IPS DF 6.9 (cell line): ENCODE measurements at regions not wholly inside any gene's neighbourhood (a gene's known extent, or its start where the extent isn't known, plus 50 kb on each side); places are given as distances from the start of the nearest gene placed in this dataset.

Experiments
- DNase-seq: peaks from one replicate; pipeline ENCODE4 v3.0.0-alpha.2; 2013; ENCODE audit warnings: low read depth, low spot score
- H3K27ac ChIP-seq: one replicate; pipeline ENCODE4 v1.5.1; 2013; ENCODE audit warnings: low read length, control low read depth
- H3K27me3 ChIP-seq: 2 replicates; pipeline ENCODE4 v1.6.1; 2013; ENCODE audit warnings: mild to moderate bottlenecking, low read length; ENCODE audit not compliant: control insufficient read depth, insufficient read depth
- H3K36me3 ChIP-seq: 2 replicates; pipeline ENCODE4 v1.6.1; 2013; ENCODE audit warnings: low read length; ENCODE audit not compliant: control insufficient read depth, insufficient read depth
- H3K4me1 ChIP-seq: 2 replicates; pipeline ENCODE4 v1.6.1; 2013; ENCODE audit warnings: low read length; ENCODE audit not compliant: control insufficient read depth, insufficient read depth
- H3K4me3 ChIP-seq: 2 replicates; pipeline ENCODE4 v1.5.1; 2013; ENCODE audit warnings: mild to moderate bottlenecking, low read length
- H3K9me3 ChIP-seq: 2 replicates; pipeline ENCODE4 v1.6.1; 2013; ENCODE audit warnings: low read length, inconsistent platforms; ENCODE audit not compliant: control insufficient read depth, insufficient read depth
- WGBS: extraction: QIAGEN DNeasy Blood & Tissue Kit; methylation state at CpG from one replicate; pipeline ENCODE4 v1.1.7; 2013; ENCODE audit warnings: mixed read lengths, missing lambda C conversion rate; ENCODE audit not compliant: insufficient read length, insufficient coverage; 5-methylcytosine and 5-hydroxymethylcytosine counted together

GRCh38 chr1:48164571-48164970 is 57.9 kb upstream of the SLC5A9 start:
- Histone ChIP-seq H3K27me3 (no peaks in the 10 kb centered on the region), H3K9me3 (no peaks in the 10 kb centered on the region), H3K4me3 (no peak overlapping the region), H3K27ac (no peak overlapping the region), H3K4me1 (no peaks in the 10 kb centered on the region), H3K36me3 (no peaks in the 10 kb centered on the region)
- no CpG with 5 or more reads among the region's 4 CpGs for WGBS
- DNase-seq: no peak

GRCh38 chr1:48160486-48161132 is 61.9 kb upstream of the SLC5A9 start:
- H3K4me1 ChIP-seq: no peaks in the 10 kb centered on the region
- H3K4me3 ChIP-seq: no peak overlapping the region
- DNase-seq: no peak
- no peaks in the 10 kb centered on the region for H3K36me3 ChIP-seq
- H3K27me3 ChIP-seq: no peaks in the 10 kb centered on the region
- no CpG with 5 or more reads among the region's 6 CpGs for WGBS
- no peak overlapping the region for H3K27ac ChIP-seq
- no peaks in the 10 kb centered on the region for H3K9me3 ChIP-seq

- Histone ChIP-seq H3K27me3 (no peaks in the 10 kb centered on the region), H3K4me1 (no peaks in the 10 kb centered on the region), H3K27ac (no peak overlapping the region), H3K4me3 (no peak overlapping the region), H3K9me3 (no peaks in the 10 kb centered on the region), H3K36me3 (no peaks in the 10 kb centered on the region)
- no peak for DNase-seq
- WGBS: no CpG with 5 or more reads among the region's 2 CpGs
Observed at GRCh38 chr1:48139275-48139674, 83.2 kb upstream of the SLC5A9 start.

GRCh38 chr1:48127735-48128685 is 94.5 kb upstream of the SLC5A9 start:
- WGBS: no CpG with 5 or more reads among the region's 5 CpGs
- H3K27ac ChIP-seq: no peak overlapping the region
- no peaks in the 10 kb centered on the region for H3K36me3 ChIP-seq
- DNase-seq: no peak
- H3K9me3 ChIP-seq: no peaks in the 10 kb centered on the region
- no peak overlapping the region for H3K4me3 ChIP-seq
- no peaks in the 10 kb centered on the region for H3K4me1 ChIP-seq
- H3K27me3 ChIP-seq: no peaks in the 10 kb centered on the region

GRCh38 chr1:48123647-48124046 is 98.9 kb upstream of the SLC5A9 start:
- H3K4me1 ChIP-seq: no peaks in the 10 kb centered on the region
- no peak for DNase-seq
- H3K27me3 ChIP-seq: no peaks in the 10 kb centered on the region
- H3K27ac ChIP-seq: no peak overlapping the region
- H3K9me3 ChIP-seq: no peaks in the 10 kb centered on the region
- no peak overlapping the region for H3K4me3 ChIP-seq
- no CpG with 5 or more reads among the region's 1 CpG for WGBS
- no peaks in the 10 kb centered on the region for H3K36me3 ChIP-seq

- Histone ChIP-seq H3K9me3 (no peaks in the 10 kb centered on the region), H3K27me3 (no peaks in the 10 kb centered on the region), H3K4me3 (no peak overlapping the region), H3K4me1 (no peaks in the 10 kb centered on the region), H3K27ac (no peak overlapping the region), H3K36me3 (no peaks in the 10 kb centered on the region)
- no peak for DNase-seq
- no CpG with 5 or more reads among the region's 4 CpGs for WGBS
Observed at GRCh38 chr1:48121955-48122354, 100.6 kb upstream of the SLC5A9 start.

- Histone ChIP-seq H3K36me3 (no peaks in the 10 kb centered on the region), H3K4me3 (no peak overlapping the region), H3K4me1 (no peaks in the 10 kb centered on the region), H3K9me3 (no peaks in the 10 kb centered on the region), H3K27me3 (no peaks in the 10 kb centered on the region), H3K27ac (no peak overlapping the region)
- no peak for DNase-seq
Observed at GRCh38 chr1:48120621-48121020, 101.9 kb upstream of the SLC5A9 start.

- H3K36me3 ChIP-seq: no peaks in the 10 kb centered on the region
- DNase-seq: no peak
- H3K4me3 ChIP-seq: no peak overlapping the region
- no peaks in the 10 kb centered on the region for H3K9me3 ChIP-seq
- no peaks in the 10 kb centered on the region for H3K4me1 ChIP-seq
- H3K27me3 ChIP-seq: no peaks in the 10 kb centered on the region
- no peak overlapping the region for H3K27ac ChIP-seq
Observed at GRCh38 chr1:48115835-48116234, 106.7 kb upstream of the SLC5A9 start.

GRCh38 chr1:48114596-48115382 is 107.7 kb upstream of the SLC5A9 start:
- no peaks in the 10 kb centered on the region for H3K36me3 ChIP-seq
- H3K4me1 ChIP-seq: no peaks in the 10 kb centered on the region; the same call in 1 of the 2 replicates
- H3K4me3 ChIP-seq: no peak overlapping the region
- no peaks in the 10 kb centered on the region for H3K9me3 ChIP-seq
- DNase-seq: no peak
- H3K27ac ChIP-seq: no peak overlapping the region
- no peaks in the 10 kb centered on the region for H3K27me3 ChIP-seq
- WGBS: no CpG with 5 or more reads among the region's 4 CpGs

- Histone ChIP-seq H3K4me1 (no peaks in the 10 kb centered on the region; the same call in 1 of the 2 replicates), H3K36me3 (no peaks in the 10 kb centered on the region), H3K27me3 (no peaks in the 10 kb centered on the region), H3K4me3 (no peak overlapping the region), H3K27ac (no peak overlapping the region), H3K9me3 (no peaks in the 10 kb centered on the region)
- peak; percentile 33 for DNase-seq
- no CpG with 5 or more reads among the region's 6 CpGs for WGBS
Observed at GRCh38 chr1:48109390-48110013, 112.3 kb upstream of the TRABD2B start.
